K562 (cell line): ENCODE measurements at regions not wholly inside any gene's neighbourhood (a gene's known extent, or its start where the extent isn't known, plus 50 kb on each side); places are given as distances from the start of the nearest gene placed in this dataset.

ENCODE experiments used
- EGR1 ChIP-seq: fragments of 450-650 bp; conservative IDR thresholded peaks from 2 replicates; pipeline ENCODE4 v1.6.1; 2017; ENCODE audit warnings: mild to moderate bottlenecking
- ELF4 ChIP-seq: fragments of 450-650 bp; formaldehyde crosslinking; IDR thresholded peaks from 2 replicates; pipeline ENCODE4 v1.4.0; 2022; ENCODE audit warnings: missing genetic modification characterization
- ESRRA ChIP-seq: fragments of 450-650 bp; IDR thresholded peaks from 2 replicates; pipeline ENCODE4 v1.6.1; 2014; ENCODE audit warnings: low read depth, mild to moderate bottlenecking, moderate library complexity, borderline replicate concordance
- MED1 ChIP-seq: sonication (generic); formaldehyde crosslinking; IDR thresholded peaks from 2 replicates; pipeline ENCODE4 v1.8.1; 2023; ENCODE audit warnings: missing genetic modification reagents, borderline replicate concordance
- XRCC5 ChIP-seq: fragments of 200-400 bp; formaldehyde crosslinking; IDR thresholded peaks from 2 replicates; pipeline ENCODE4 v1.6.1; 2017; ENCODE audit warnings: low read depth, mild to moderate bottlenecking, low read length
- ZNF253 ChIP-seq: fragments of 250-450 bp; sonication (Bioruptor Pico); conservative IDR thresholded peaks from 2 replicates; pipeline ENCODE4 v1.6.1; 2021; ENCODE audit warnings: mild to moderate bottlenecking
- ZNF3 ChIP-seq: fragments of 250-450 bp; sonication (Bioruptor Pico); IDR thresholded peaks from 2 replicates; pipeline ENCODE4 v1.5.0; 2021; ENCODE audit warnings: mild to moderate bottlenecking, moderate library complexity
- TF ChIP-seq, protein P1 (sequence below): sonication (generic); formaldehyde crosslinking; IDR thresholded peaks from 2 replicates; pipeline ENCODE4 v1.8.1; 2023; ENCODE audit warnings: mild to moderate bottlenecking, missing genetic modification reagents
- TF ChIP-seq, protein P2 (sequence below), 2 experiments: fragments of 200-800 bp in 1 of 2; sonication (Bioruptor generic) in 1 of 2; sonication (generic) in 1 of 2; formaldehyde crosslinking in 1 of 2; IDR thresholded peaks in 1 of 2; conservative IDR thresholded peaks in 1 of 2; 2 replicates each; pipeline versions ENCODE4 v1.5.0 to v1.6.1; 2016 to 2020; ENCODE audit warnings: missing compliant biosample characterization in 1 of 2, missing genetic modification characterization in 1 of 2, missing genetic modification reagents in 1 of 2
- TF ChIP-seq, protein P3 (sequence below), 2 experiments: fragments of 450-650 bp; IDR thresholded peaks; 2 replicates each; pipeline ENCODE4 v1.6.1; 2016

DNA sequence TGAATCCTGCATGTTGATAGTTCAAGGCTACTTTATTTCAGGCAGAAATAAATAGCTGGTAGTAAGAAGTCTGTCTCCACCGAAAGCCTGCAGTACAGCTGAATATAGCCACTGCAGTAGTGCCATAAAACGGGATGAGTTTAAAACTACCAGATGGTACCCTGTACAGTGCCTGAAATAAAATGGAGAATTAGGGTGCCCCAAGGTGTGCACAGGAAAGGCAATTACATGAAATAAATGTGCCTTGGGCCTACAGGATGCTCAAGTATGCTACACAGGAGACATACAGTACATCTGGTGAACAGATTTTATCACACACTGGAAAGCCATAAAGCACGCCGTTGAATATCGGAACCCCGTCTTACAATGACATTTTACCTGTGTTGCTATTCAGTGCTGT lies 447.7 kb upstream of the HNRNPA3 start:
- TF ChIP-seq, protein P1, sequence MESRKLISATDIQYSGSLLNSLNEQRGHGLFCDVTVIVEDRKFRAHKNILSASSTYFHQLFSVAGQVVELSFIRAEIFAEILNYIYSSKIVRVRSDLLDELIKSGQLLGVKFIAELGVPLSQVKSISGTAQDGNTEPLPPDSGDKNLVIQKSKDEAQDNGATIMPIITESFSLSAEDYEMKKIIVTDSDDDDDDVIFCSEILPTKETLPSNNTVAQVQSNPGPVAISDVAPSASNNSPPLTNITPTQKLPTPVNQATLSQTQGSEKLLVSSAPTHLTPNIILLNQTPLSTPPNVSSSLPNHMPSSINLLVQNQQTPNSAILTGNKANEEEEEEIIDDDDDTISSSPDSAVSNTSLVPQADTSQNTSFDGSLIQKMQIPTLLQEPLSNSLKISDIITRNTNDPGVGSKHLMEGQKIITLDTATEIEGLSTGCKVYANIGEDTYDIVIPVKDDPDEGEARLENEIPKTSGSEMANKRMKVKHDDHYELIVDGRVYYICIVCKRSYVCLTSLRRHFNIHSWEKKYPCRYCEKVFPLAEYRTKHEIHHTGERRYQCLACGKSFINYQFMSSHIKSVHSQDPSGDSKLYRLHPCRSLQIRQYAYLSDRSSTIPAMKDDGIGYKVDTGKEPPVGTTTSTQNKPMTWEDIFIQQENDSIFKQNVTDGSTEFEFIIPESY (CRISPR knock-in tag) = no peak
- TF ChIP-seq XRCC5 = no peak
- TF ChIP-seq ZNF253 = no peak
- TF ChIP-seq, protein P2, sequence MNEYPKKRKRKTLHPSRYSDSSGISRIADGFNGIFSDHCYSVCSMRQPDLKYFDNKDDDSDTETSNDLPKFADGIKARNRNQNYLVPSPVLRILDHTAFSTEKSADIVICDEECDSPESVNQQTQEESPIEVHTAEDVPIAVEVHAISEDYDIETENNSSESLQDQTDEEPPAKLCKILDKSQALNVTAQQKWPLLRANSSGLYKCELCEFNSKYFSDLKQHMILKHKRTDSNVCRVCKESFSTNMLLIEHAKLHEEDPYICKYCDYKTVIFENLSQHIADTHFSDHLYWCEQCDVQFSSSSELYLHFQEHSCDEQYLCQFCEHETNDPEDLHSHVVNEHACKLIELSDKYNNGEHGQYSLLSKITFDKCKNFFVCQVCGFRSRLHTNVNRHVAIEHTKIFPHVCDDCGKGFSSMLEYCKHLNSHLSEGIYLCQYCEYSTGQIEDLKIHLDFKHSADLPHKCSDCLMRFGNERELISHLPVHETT (CRISPR knock-in tag; conservative IDR thresholded peaks at IDR 0.05 in 1 of 2, IDR thresholded peaks at IDR 0.05 in 1 of 2) = no peak
- TF ChIP-seq ZNF3 (CRISPR knock-in tag) = no peak
- TF ChIP-seq ESRRA = no peak
- no peak for TF ChIP-seq ELF4 (CRISPR knock-in tag)
- no peak for TF ChIP-seq EGR1
- no peak for TF ChIP-seq MED1 (CRISPR knock-in tag)
- TF ChIP-seq, protein P3, sequence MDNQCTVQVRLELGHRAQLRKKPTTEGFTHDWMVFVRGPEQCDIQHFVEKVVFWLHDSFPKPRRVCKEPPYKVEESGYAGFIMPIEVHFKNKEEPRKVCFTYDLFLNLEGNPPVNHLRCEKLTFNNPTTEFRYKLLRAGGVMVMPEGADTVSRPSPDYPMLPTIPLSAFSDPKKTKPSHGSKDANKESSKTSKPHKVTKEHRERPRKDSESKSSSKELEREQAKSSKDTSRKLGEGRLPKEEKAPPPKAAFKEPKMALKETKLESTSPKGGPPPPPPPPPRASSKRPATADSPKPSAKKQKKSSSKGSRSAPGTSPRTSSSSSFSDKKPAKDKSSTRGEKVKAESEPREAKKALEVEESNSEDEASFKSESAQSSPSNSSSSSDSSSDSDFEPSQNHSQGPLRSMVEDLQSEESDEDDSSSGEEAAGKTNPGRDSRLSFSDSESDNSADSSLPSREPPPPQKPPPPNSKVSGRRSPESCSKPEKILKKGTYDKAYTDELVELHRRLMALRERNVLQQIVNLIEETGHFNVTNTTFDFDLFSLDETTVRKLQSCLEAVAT (IDR thresholded peaks at IDR 0.05) = no peak
